B cell (primary cell): ENCODE measurements at regions not wholly inside any gene's neighbourhood (a gene's known extent, or its start where the extent isn't known, plus 50 kb on each side); places are given as distances from the start of the nearest gene placed in this dataset.

ENCODE experiments used
- ATAC-seq: fragments of 200-7000 bp; cut with Tn5 transposase; one replicate; pipeline ENCODE4 v1.10.0; 2021; ENCODE audit warnings: low read depth, mild to moderate bottlenecking, moderate number of reproducible peaks, moderate library complexity
- CTCF ChIA-PET: fragments of 350-600 bp; sonication (Branson Sonifier 250); formaldehyde crosslinking; loops from one replicate; lab custom pipeline; 2021; ENCODE audit warnings: antibody characterized with exemption, inconsistent platforms; lab: Charles Lee
- POLR2A ChIA-PET: fragments of 350-600 bp; sonication (Branson Sonifier 250); formaldehyde crosslinking; loops from one replicate; lab custom pipeline; 2021; ENCODE audit warnings: antibody characterized with exemption; lab: Charles Lee
- DNase-seq: peaks from one replicate; pipeline ENCODE4 v3.0.0; 2013
- H2AFZ ChIP-seq: 2 replicates; pipeline ENCODE4 v1.6.1; 2012; ENCODE audit warnings: mild to moderate bottlenecking, low read depth, low read length; ENCODE audit not compliant: insufficient read depth, poor library complexity, severe bottlenecking
- H3K27ac ChIP-seq, 2 donors: 1 replicate in 1 of 2; 2 replicates in 1 of 2; pipeline ENCODE4 v1.5.1; 2012 to 2013; ENCODE audit warnings: low read length in 2 of 2, mild to moderate bottlenecking in 2 of 2, moderate library complexity in 1 of 2
- H3K27me3 ChIP-seq, 4 experiments: fragments of 200-600 bp in 1 of 4; sonication (generic) in 1 of 4; replicated peaks in 1 of 4; 1 replicate in 2 of 4; 2 replicates in 2 of 4; pipeline versions ENCODE4 v1.6.1 to v1.7.0; 2013 to 2016; ENCODE audit warnings: low read length in 3 of 4, mild to moderate bottlenecking in 2 of 4, mixed read lengths in 1 of 4, moderate library complexity in 1 of 4; ENCODE audit not compliant: insufficient read depth in 4 of 4, control insufficient read depth in 3 of 4; ENCODE audit errors: control extremely low read depth in 1 of 4
- H3K36me3 ChIP-seq, 2 experiments: replicated peaks in 1 of 2; 1 replicate in 1 of 2; 2 replicates in 1 of 2; pipeline versions ENCODE4 v1.6.1 to v1.7.1; 2013; ENCODE audit warnings: low read length in 1 of 2; ENCODE audit not compliant: insufficient read depth in 2 of 2, control insufficient read depth in 1 of 2; ENCODE audit errors: control extremely low read depth in 1 of 2, extremely low read depth in 1 of 2
- H3K4me1 ChIP-seq, 2 donors: fragments of 200-600 bp in 1 of 2; sonication (generic) in 1 of 2; 1 replicate in 1 of 2; 2 replicates in 1 of 2; pipeline versions ENCODE4 v1.5.1 to v1.6.1; 2013 to 2017; ENCODE audit warnings: low read length in 2 of 2; ENCODE audit not compliant: control insufficient read depth in 2 of 2, insufficient read depth in 2 of 2
- H3K4me2 ChIP-seq: replicated peaks from 2 replicates; pipeline ENCODE3; 2012; ENCODE audit warnings: mild to moderate bottlenecking, low read depth, low read length; ENCODE audit not compliant: poor library complexity, severe bottlenecking
- H3K4me3 ChIP-seq, 5 experiments: fragments of 200-600 bp in 1 of 5; sonication (generic) in 1 of 5; 1 replicate in 3 of 5; 2 replicates in 2 of 5; pipeline versions ENCODE4 v1.5.1 to v1.7.0; 2011 to 2016; ENCODE audit warnings: low read length in 4 of 5, mild to moderate bottlenecking in 4 of 5, low read depth in 2 of 5, control low read depth in 1 of 5, moderate library complexity in 1 of 5; ENCODE audit not compliant: insufficient read depth in 1 of 5; ENCODE audit errors: control extremely low read depth in 1 of 5, extremely low read depth in 1 of 5
- H3K79me2 ChIP-seq: fragments of 200-600 bp; sonication (generic); one replicate; pipeline ENCODE4 v1.6.0; 2016; ENCODE audit warnings: low read length; ENCODE audit not compliant: control insufficient read depth, insufficient read depth
- H3K9ac ChIP-seq: fragments of 200-600 bp; sonication (generic); 2 replicates; pipeline ENCODE4 v1.6.1; 2017; ENCODE audit warnings: mild to moderate bottlenecking, low read length, moderate library complexity
- H3K9me3 ChIP-seq, 3 donors: one replicate each; pipeline versions ENCODE4 v1.6.1 to v1.7.1; 2013; ENCODE audit warnings: low read length in 2 of 3; ENCODE audit not compliant: control insufficient read depth in 2 of 3, insufficient read depth in 1 of 3; ENCODE audit errors: control extremely low read depth in 1 of 3
- H4K20me1 ChIP-seq: 2 replicates; pipeline ENCODE4 v1.6.0; 2012; ENCODE audit warnings: mild to moderate bottlenecking, low read length; ENCODE audit not compliant: insufficient read depth, control insufficient read depth, poor library complexity, severe bottlenecking
- H3K27ac Mint-ChIP-seq: one replicate; pipeline ENCODE4 v1.8.0; 2021; ENCODE audit warnings: mixed read lengths
- H3K27me3 Mint-ChIP-seq: one replicate; pipeline ENCODE4 v1.8.0; 2021; ENCODE audit warnings: mixed read lengths
- H3K4me1 Mint-ChIP-seq: one replicate; pipeline ENCODE4 v1.8.0; 2021; ENCODE audit warnings: mixed read lengths
- H3K4me3 Mint-ChIP-seq: one replicate; pipeline ENCODE4 v1.8.0; 2021; ENCODE audit warnings: mixed read lengths
- H3K9me3 Mint-ChIP-seq: one replicate; pipeline ENCODE4 v1.8.0; 2022; ENCODE audit warnings: mixed read lengths; ENCODE audit not compliant: insufficient read depth
- EZH2 ChIP-seq: IDR thresholded peaks from 2 replicates; pipeline ENCODE4 v1.6.1; 2012; ENCODE audit warnings: borderline replicate concordance, low read depth, mild to moderate bottlenecking, moderate library complexity, low read length; ENCODE audit not compliant: insufficient read depth, poor library complexity, severe bottlenecking
- WGBS: methylation state at CpG from one replicate; pipeline ENCODE4 v1.1.5; 2013; ENCODE audit warnings: missing lambda C conversion rate; ENCODE audit not compliant: insufficient coverage; 5-methylcytosine and 5-hydroxymethylcytosine counted together
- intact Hi-C: fragments of 100-400 bp; cut with micrococcal nuclease; formaldehyde crosslinking; loops from one replicate; pipeline ENCODE4 v1.10.0; 2022
- TF ChIP-seq, protein P1 (sequence below): fragments of 200-600 bp; IDR thresholded peaks from one replicate; pipeline ENCODE4 v1.8.0; 2022; ENCODE audit warnings: antibody characterized with exemption, mild to moderate bottlenecking

DNA sequence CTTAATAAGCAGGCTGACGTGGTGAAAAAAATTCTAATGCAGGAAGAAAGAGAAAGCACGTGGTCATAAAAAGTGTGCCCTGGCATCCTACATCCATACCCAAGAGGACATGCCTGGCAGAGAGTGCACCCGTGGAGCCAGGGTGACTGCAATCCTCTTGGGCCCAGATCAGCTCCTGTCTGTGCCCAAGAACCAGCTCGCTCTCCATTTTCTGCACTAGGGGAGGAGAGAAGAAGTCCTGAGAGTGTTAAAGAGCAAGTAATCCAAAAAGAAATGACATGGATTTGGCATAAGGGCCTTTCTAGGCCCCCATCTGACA, 483.1 kb downstream of the BCOR start:
- Histone ChIP-seq H4K20me1 (no peaks in the 10 kb centered on the region), H3K9me3 (no peaks in the 10 kb centered on the region), H3K79me2 (no peaks in the 10 kb centered on the region), H3K36me3 (no peaks in the 10 kb centered on the region), H3K27me3 (peaks cover 0 to 20% (median 7%) of the 10 kb centered on the region in 4 experiments), H3K4me3 (no peak overlapping the region), H3K4me1 (peaks cover 9 to 14% of the 10 kb centered on the region in 2 donors), H3K4me2 (peak overlapping the region; percentile 59), H2AFZ (no peak overlapping the region), H3K27ac (no peak overlapping the region), H3K9ac (no peak overlapping the region)
- TF ChIP-seq, protein P1, sequence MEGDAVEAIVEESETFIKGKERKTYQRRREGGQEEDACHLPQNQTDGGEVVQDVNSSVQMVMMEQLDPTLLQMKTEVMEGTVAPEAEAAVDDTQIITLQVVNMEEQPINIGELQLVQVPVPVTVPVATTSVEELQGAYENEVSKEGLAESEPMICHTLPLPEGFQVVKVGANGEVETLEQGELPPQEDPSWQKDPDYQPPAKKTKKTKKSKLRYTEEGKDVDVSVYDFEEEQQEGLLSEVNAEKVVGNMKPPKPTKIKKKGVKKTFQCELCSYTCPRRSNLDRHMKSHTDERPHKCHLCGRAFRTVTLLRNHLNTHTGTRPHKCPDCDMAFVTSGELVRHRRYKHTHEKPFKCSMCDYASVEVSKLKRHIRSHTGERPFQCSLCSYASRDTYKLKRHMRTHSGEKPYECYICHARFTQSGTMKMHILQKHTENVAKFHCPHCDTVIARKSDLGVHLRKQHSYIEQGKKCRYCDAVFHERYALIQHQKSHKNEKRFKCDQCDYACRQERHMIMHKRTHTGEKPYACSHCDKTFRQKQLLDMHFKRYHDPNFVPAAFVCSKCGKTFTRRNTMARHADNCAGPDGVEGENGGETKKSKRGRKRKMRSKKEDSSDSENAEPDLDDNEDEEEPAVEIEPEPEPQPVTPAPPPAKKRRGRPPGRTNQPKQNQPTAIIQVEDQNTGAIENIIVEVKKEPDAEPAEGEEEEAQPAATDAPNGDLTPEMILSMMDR: no peak
- TF ChIP-seq EZH2: no peak
- H3K9me3 Mint-ChIP-seq: no peaks in the 10 kb centered on the region
- ATAC-seq: no peak
- DNase-seq: no peak
- intact Hi-C loops: loop anchor here (10.0 kb wide), 1 partner anchor 170 kb away; no protein-coding TSS in a partner anchor
- ChIA-PET POLR2A (no interaction called here), CTCF (no interaction called here)
- peak overlapping the region; percentile 78 for H3K4me3 Mint-ChIP-seq
- peaks cover 50% of the 10 kb centered on the region for H3K27me3 Mint-ChIP-seq
- H3K27ac Mint-ChIP-seq: no peak overlapping the region
- H3K4me1 Mint-ChIP-seq: peaks cover 26% of the 10 kb centered on the region
- no CpG with 5 or more reads among the region's 4 CpGs for WGBS

DNA sequence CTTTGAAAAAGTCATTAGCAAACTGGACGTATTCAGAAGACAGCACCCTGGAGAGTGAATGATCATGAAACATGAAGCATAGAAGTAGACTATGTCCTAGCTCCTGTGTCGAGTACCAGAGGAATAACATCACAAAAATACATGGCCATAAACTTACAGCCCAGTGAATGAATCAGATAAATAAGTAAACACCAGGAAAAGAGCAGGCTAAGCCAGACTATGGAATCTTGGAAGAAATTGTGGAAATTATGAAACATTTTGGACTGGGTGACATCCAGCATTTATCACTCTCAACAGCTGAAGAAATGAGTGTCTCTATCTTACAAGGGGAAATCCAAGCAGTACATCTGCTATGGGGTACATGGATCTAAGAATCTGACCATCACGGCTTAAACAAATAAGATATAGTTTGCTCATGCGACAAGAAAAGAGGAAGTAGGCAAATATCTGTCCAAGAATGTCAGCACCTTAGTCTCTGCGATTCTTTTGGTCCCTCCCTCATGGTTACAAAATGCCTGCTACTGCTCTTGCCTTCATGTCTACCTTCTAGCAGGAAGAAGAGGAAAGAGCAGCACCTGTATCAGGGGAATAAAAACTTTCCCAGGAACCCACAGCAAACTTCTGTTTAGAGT, 481.5 kb downstream of the BCOR start:
- ChIA-PET POLR2A (no interaction called here), CTCF (no interaction called here)
- Mint-ChIP-seq H3K4me3 (no peak overlapping the region), H3K27ac (no peak overlapping the region), H3K27me3 (peaks cover 37% of the 10 kb centered on the region), H3K4me1 (peaks cover 26% of the 10 kb centered on the region), H3K9me3 (no peaks in the 10 kb centered on the region)
- Histone ChIP-seq H3K4me3 (no peak overlapping the region), H3K4me2 (no peak overlapping the region), H3K9me3 (no peaks in the 10 kb centered on the region), H3K36me3 (no peaks in the 10 kb centered on the region), H3K9ac (no peak overlapping the region), H3K27me3 (peaks cover 0 to 20% (median 7%) of the 10 kb centered on the region in 4 experiments), H3K79me2 (no peaks in the 10 kb centered on the region), H4K20me1 (no peaks in the 10 kb centered on the region), H3K4me1 (peaks cover 9 to 14% of the 10 kb centered on the region in 2 donors), H3K27ac (no peak overlapping the region), H2AFZ (no peak overlapping the region)
- ATAC-seq (peak; percentile 39), DNase-seq (peak; percentile 29)
- no CpG with 5 or more reads among the region's 5 CpGs for WGBS
- intact Hi-C loops: loop anchor here (10.0 kb wide), 1 partner anchor 171 kb away; no protein-coding TSS in a partner anchor
- TF ChIP-seq, protein P1: no peak
- TF ChIP-seq EZH2: no peak
